ENCODE measurements at regions not wholly inside any gene's neighbourhood (a gene's known extent, or its start where the extent isn't known, plus 50 kb on each side); places are given as distances from the start of the nearest gene placed in this dataset.

GRCh38 chr20:40948465-40949267 lies 80.0 kb upstream of the TOP1 start:
- TF ChIP-seq CTCF (IDR thresholded peaks at IDR 0.05) (no peak), EZH2 (IDR thresholded peaks at IDR 0.05; ENCODE audit: borderline replicate concordance, insufficient read depth, low read depth, low read length, poor library complexity, severe bottlenecking) (no peak)

Measured in B cell (primary cell).